ENCODE measurements at regions not wholly inside any gene's neighbourhood (a gene's known extent, or its start where the extent isn't known, plus 50 kb on each side); places are given as distances from the start of the nearest gene placed in this dataset.

- TF ChIP-seq CTCF (IDR thresholded peaks at IDR 0.05) (no peak), POLR2A (IDR thresholded peaks at IDR 0.05) (no peak)
These were observed 227.4 kb upstream of the PPP2R2D start for GRCh38 chr10:131673396-131673795.
